ENCODE measurements at regions not wholly inside any gene's neighbourhood (a gene's known extent, or its start where the extent isn't known, plus 50 kb on each side); places are given as distances from the start of the nearest gene placed in this dataset.

GRCh38 chr13:74570834-74571233 lies 436.6 kb upstream of the KLF12 start:
- Histone ChIP-seq H3K4me2 (ENCODE audit: low read depth, low read length, poor library complexity, severe bottlenecking) (no peak overlapping the region), H3K36me3 (ENCODE audit: low read length) (no peaks in the 10 kb centered on the region), H3K27me3 (ENCODE audit: low read length) (no peaks in the 10 kb centered on the region), H3F3A (ENCODE audit: insufficient read depth) (no peaks in the 10 kb centered on the region), H3K9me2 (replicated peaks; ENCODE audit: insufficient read depth, low read length) (0 out of 2 replicates have a peak, but pooled peaks cover 3% of the 10 kb centered on the region), H3K9me3 (ENCODE audit: insufficient read depth, low read length) (no peaks in the 10 kb centered on the region), H3K27ac (ENCODE audit: low read depth, low read length) (no peak overlapping the region), H3K79me2 (ENCODE audit: insufficient read depth, low read length) (no peaks in the 10 kb centered on the region), H4K20me1 (ENCODE audit: low read depth, low read length) (no peaks in the 10 kb centered on the region), H3K9ac (ENCODE audit: low read length) (no peak overlapping the region), H3K4me3 (ENCODE audit: insufficient read depth, low read length, poor library complexity, severe bottlenecking) (no peak overlapping the region), H2AFZ (ENCODE audit: low read depth, low read length, severe bottlenecking) (no peak overlapping the region)
- TF ChIP-seq, protein P1, sequence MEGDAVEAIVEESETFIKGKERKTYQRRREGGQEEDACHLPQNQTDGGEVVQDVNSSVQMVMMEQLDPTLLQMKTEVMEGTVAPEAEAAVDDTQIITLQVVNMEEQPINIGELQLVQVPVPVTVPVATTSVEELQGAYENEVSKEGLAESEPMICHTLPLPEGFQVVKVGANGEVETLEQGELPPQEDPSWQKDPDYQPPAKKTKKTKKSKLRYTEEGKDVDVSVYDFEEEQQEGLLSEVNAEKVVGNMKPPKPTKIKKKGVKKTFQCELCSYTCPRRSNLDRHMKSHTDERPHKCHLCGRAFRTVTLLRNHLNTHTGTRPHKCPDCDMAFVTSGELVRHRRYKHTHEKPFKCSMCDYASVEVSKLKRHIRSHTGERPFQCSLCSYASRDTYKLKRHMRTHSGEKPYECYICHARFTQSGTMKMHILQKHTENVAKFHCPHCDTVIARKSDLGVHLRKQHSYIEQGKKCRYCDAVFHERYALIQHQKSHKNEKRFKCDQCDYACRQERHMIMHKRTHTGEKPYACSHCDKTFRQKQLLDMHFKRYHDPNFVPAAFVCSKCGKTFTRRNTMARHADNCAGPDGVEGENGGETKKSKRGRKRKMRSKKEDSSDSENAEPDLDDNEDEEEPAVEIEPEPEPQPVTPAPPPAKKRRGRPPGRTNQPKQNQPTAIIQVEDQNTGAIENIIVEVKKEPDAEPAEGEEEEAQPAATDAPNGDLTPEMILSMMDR (IDR thresholded peaks at IDR 0.05; ENCODE audit: insufficient read depth, low read length, poor library complexity, severe bottlenecking): no peak
- no peak for TF ChIP-seq EZH2phosphoT487 (conservative IDR thresholded peaks at IDR 0.05; ENCODE audit: low read length)

GRCh38 chr13:74570046-74570445 lies 435.8 kb upstream of the KLF12 start:
- Histone ChIP-seq H3K9me2 (replicated peaks; ENCODE audit: insufficient read depth, low read length) (0 out of 2 replicates have a peak, but pooled peaks cover 3% of the 10 kb centered on the region), H3K9me3 (ENCODE audit: insufficient read depth, low read length) (no peaks in the 10 kb centered on the region), H3K27me3 (ENCODE audit: low read length) (no peaks in the 10 kb centered on the region), H3K9ac (ENCODE audit: low read length) (no peak overlapping the region), H3K36me3 (ENCODE audit: low read length) (no peaks in the 10 kb centered on the region), H3K79me2 (ENCODE audit: insufficient read depth, low read length) (no peaks in the 10 kb centered on the region), H3K4me3 (ENCODE audit: insufficient read depth, low read length, poor library complexity, severe bottlenecking) (no peak overlapping the region), H4K20me1 (ENCODE audit: low read depth, low read length) (no peaks in the 10 kb centered on the region), H2AFZ (ENCODE audit: low read depth, low read length, severe bottlenecking) (no peak overlapping the region), H3K4me2 (ENCODE audit: low read depth, low read length, poor library complexity, severe bottlenecking) (no peak overlapping the region), H3K27ac (ENCODE audit: low read depth, low read length) (no peak overlapping the region), H3F3A (ENCODE audit: insufficient read depth) (no peaks in the 10 kb centered on the region)
- TF ChIP-seq, protein P1 (IDR thresholded peaks at IDR 0.05; ENCODE audit: insufficient read depth, low read length, poor library complexity, severe bottlenecking): no peak
- TF ChIP-seq EZH2phosphoT487 (conservative IDR thresholded peaks at IDR 0.05; ENCODE audit: low read length): no peak

GRCh38 chr13:74569251-74569650 lies 435.0 kb upstream of the KLF12 start:
- no peaks in the 10 kb centered on the region for H3K36me3 ChIP-seq (ENCODE audit: low read length)
- no peaks in the 10 kb centered on the region for H4K20me1 ChIP-seq (ENCODE audit: low read depth, low read length)
- no peak overlapping the region for H3K4me3 ChIP-seq (ENCODE audit: insufficient read depth, low read length, poor library complexity, severe bottlenecking)
- no peak overlapping the region for H3K4me2 ChIP-seq (ENCODE audit: low read depth, low read length, poor library complexity, severe bottlenecking)
- H3K9me3 ChIP-seq (ENCODE audit: insufficient read depth, low read length): no peaks in the 10 kb centered on the region
- 0 out of 2 replicates have a peak, but pooled peaks cover 3% of the 10 kb centered on the region for H3K9me2 ChIP-seq (replicated peaks; ENCODE audit: insufficient read depth, low read length)
- TF ChIP-seq EZH2phosphoT487 (conservative IDR thresholded peaks at IDR 0.05; ENCODE audit: low read length): no peak
- TF ChIP-seq, protein P1 (IDR thresholded peaks at IDR 0.05; ENCODE audit: insufficient read depth, low read length, poor library complexity, severe bottlenecking): no peak
- H2AFZ ChIP-seq (ENCODE audit: low read depth, low read length, severe bottlenecking): no peak overlapping the region
- no peaks in the 10 kb centered on the region for H3K27me3 ChIP-seq (ENCODE audit: low read length)
- no peaks in the 10 kb centered on the region for H3F3A ChIP-seq (ENCODE audit: insufficient read depth)
- H3K79me2 ChIP-seq (ENCODE audit: insufficient read depth, low read length): no peaks in the 10 kb centered on the region
- no peak overlapping the region for H3K9ac ChIP-seq (ENCODE audit: low read length)
- H3K27ac ChIP-seq (ENCODE audit: low read depth, low read length): no peak overlapping the region

Measured in SU-DHL-6 (cell line).